Neuronal stem cell (in vitro differentiated cells): ENCODE measurements at regions not wholly inside any gene's neighbourhood (a gene's known extent, or its start where the extent isn't known, plus 50 kb on each side); places are given as distances from the start of the nearest gene placed in this dataset.

Experiments used
- DNase-seq: peaks from one replicate; pipeline ENCODE4 v3.0.0-alpha.2; 2013; ENCODE audit warnings: low spot score
- H2AFZ ChIP-seq: one replicate; pipeline ENCODE4 v1.6.1; 2013; ENCODE audit warnings: mild to moderate bottlenecking, low read length, inconsistent platforms
- H2AK5ac ChIP-seq: 2 replicates; pipeline ENCODE4 v1.6.1; 2013; ENCODE audit warnings: low read depth, mild to moderate bottlenecking, inconsistent platforms, low read length, moderate library complexity, mixed read lengths
- H2BK120ac ChIP-seq: 2 replicates; pipeline ENCODE4 v1.6.1; 2013; ENCODE audit warnings: low read depth, mild to moderate bottlenecking, inconsistent platforms, low read length, moderate library complexity, mixed read lengths
- H2BK12ac ChIP-seq: one replicate; pipeline ENCODE4 v1.6.1; 2013; ENCODE audit warnings: low read length, inconsistent platforms
- H2BK15ac ChIP-seq: 2 replicates; pipeline ENCODE4 v1.6.1; 2013; ENCODE audit warnings: mild to moderate bottlenecking, low read length, inconsistent platforms, mixed read lengths
- H2BK5ac ChIP-seq: one replicate; pipeline ENCODE4 v1.6.1; 2013; ENCODE audit warnings: inconsistent platforms, mild to moderate bottlenecking, low read length, moderate library complexity
- H3K14ac ChIP-seq: one replicate; pipeline ENCODE4 v1.6.1; 2013; ENCODE audit warnings: low read length, inconsistent platforms
- H3K18ac ChIP-seq: 2 replicates; pipeline ENCODE4 v1.6.1; 2013; ENCODE audit warnings: low read length, inconsistent platforms
- H3K23ac ChIP-seq: 2 replicates; pipeline ENCODE4 v1.6.1; 2013; ENCODE audit warnings: low read depth, mild to moderate bottlenecking, mixed read lengths, low read length, inconsistent platforms; ENCODE audit not compliant: poor library complexity
- H3K27ac ChIP-seq: replicated peaks from 3 replicates; pipeline ENCODE4 v1.5.1; 2013; ENCODE audit warnings: low read length, inconsistent platforms
- H3K27me3 ChIP-seq, 3 experiments: 2 replicates each; pipeline ENCODE4 v1.6.1; 2013; ENCODE audit warnings: low read length in 3 of 3, mild to moderate bottlenecking in 2 of 3, inconsistent platforms in 1 of 3, low read depth in 1 of 3, mixed read lengths in 1 of 3, moderate library complexity in 1 of 3; ENCODE audit not compliant: control insufficient read depth in 3 of 3, insufficient read depth in 3 of 3
- H3K36me3 ChIP-seq, 2 donors: replicated peaks in 1 of 2; 2 replicates each; pipeline ENCODE4 v1.6.1; 2013; ENCODE audit warnings: low read length in 2 of 2; ENCODE audit not compliant: control insufficient read depth in 2 of 2, insufficient read depth in 2 of 2
- H3K4ac ChIP-seq: 2 replicates; pipeline ENCODE4 v1.6.1; 2013; ENCODE audit warnings: inconsistent platforms, mild to moderate bottlenecking, low read length, moderate library complexity
- H3K4me1 ChIP-seq, 2 donors: 1 replicate in 1 of 2; 2 replicates in 1 of 2; pipeline ENCODE4 v1.6.1; 2013; ENCODE audit warnings: low read length in 2 of 2, low read depth in 1 of 2; ENCODE audit not compliant: control insufficient read depth in 2 of 2, insufficient read depth in 1 of 2
- H3K4me2 ChIP-seq: one replicate; pipeline ENCODE4 v1.6.1; 2013; ENCODE audit warnings: mild to moderate bottlenecking, low read length, inconsistent platforms; ENCODE audit not compliant: insufficient read depth, poor library complexity, severe bottlenecking
- H3K4me3 ChIP-seq, 2 donors: 2 replicates each; pipeline ENCODE4 v1.5.1; 2013; ENCODE audit warnings: low read length in 2 of 2, mild to moderate bottlenecking in 2 of 2, inconsistent platforms in 1 of 2, moderate library complexity in 1 of 2
- H3K79me1 ChIP-seq: one replicate; pipeline ENCODE4 v1.6.1; 2013; ENCODE audit warnings: low read depth, mild to moderate bottlenecking, inconsistent platforms, low read length, moderate library complexity
- H3K9ac ChIP-seq: one replicate; pipeline ENCODE4 v1.6.1; 2013; ENCODE audit warnings: mild to moderate bottlenecking, low read depth, low read length, inconsistent platforms; ENCODE audit not compliant: poor library complexity
- H3K9me3 ChIP-seq, 2 donors: replicated peaks in 1 of 2; 2 replicates each; pipeline versions ENCODE3 to v1.6.1; 2013; ENCODE audit warnings: low read length in 2 of 2, mild to moderate bottlenecking in 2 of 2, inconsistent platforms in 1 of 2, low read depth in 1 of 2, mixed read lengths in 1 of 2, moderate library complexity in 1 of 2; ENCODE audit not compliant: control insufficient read depth in 2 of 2, insufficient read depth in 1 of 2
- H4K8ac ChIP-seq: one replicate; pipeline ENCODE4 v1.6.1; 2013; ENCODE audit warnings: low read depth, mild to moderate bottlenecking, inconsistent platforms, low read length, moderate library complexity
- H4K91ac ChIP-seq: one replicate; pipeline ENCODE4 v1.6.1; 2013; ENCODE audit warnings: low read length, low read depth, mild to moderate bottlenecking, inconsistent platforms; ENCODE audit not compliant: poor library complexity
- WGBS, 2 donors: extraction: QIAGEN DNeasy Blood & Tissue Kit; methylation state at CpG; one replicate each; pipeline ENCODE4 v1.1.7; 2013; ENCODE audit warnings: missing lambda C conversion rate in 2 of 2, mixed read lengths in 1 of 2; ENCODE audit not compliant: insufficient read length in 2 of 2, insufficient replicate concordance in 1 of 2; ENCODE audit errors: extremely low coverage in 2 of 2; 5-methylcytosine and 5-hydroxymethylcytosine counted together

DNA sequence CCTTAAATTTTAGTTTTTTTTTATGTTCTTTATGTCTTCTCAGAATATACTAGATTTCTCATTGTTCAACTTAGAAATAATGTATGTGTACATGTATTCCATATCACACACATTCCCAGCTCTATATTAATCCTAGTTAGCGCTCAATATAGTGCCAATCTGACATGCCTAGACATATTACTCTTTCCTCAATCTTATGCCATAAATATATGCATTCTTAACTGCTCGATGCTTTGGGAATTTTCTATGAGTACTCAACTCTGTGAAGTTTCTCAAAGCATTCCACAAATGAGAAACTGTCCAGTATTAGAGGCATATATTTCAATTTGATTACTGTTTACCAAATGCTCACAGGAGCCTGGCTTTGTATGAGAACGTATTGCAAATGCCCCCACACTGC is 231.2 kb upstream of the VEGFC start:
- Histone ChIP-seq H2AK5ac (no peak overlapping the region), H3K27ac (no peak overlapping the region), H4K91ac (no peak overlapping the region), H3K79me1 (no peaks in the 10 kb centered on the region), H4K8ac (no peak overlapping the region), H3K9ac (no peak overlapping the region), H3K36me3 (no peaks in the 10 kb centered on the region), H3K4me3 (no peak overlapping the region), H3K23ac (no peak overlapping the region), H3K18ac (no peak overlapping the region), H3K9me3 (no peaks in the 10 kb centered on the region), H2BK5ac (no peak overlapping the region), H2BK12ac (no peak overlapping the region), H3K4ac (no peak overlapping the region), H3K4me1 (no peaks in the 10 kb centered on the region), H3K4me2 (no peak overlapping the region), H2BK15ac (no peak overlapping the region), H2BK120ac (no peak overlapping the region), H3K27me3 (no peaks in the 10 kb centered on the region), H3K14ac (no peak overlapping the region), H2AFZ (no peak overlapping the region)
- WGBS, 2 donors = no CpG with 5 or more reads among the region's 3 CpGs
- DNase-seq = no peak

DNA sequence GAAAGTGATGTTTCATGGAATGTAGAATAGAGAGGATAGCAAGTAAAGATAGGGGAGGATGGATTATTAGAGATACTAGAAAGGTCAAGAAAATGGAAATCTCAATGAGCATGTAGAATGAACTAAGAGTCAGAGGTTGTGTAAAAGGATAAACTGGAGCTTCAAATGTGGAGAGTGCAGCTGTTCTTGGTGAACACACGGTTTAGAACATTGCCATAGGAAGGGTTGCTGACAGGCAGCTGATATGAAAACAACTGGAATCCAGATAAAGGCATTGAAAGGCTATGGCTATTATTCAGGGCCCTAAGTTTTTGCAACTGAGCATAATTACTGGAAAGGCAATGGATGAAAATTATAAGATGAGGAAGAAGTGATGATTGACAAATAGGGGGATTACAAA is 239.6 kb upstream of the VEGFC start:
- Histone ChIP-seq H2AFZ (no peak overlapping the region), H3K9me3 (no peaks in the 10 kb centered on the region), H3K27ac (no peak overlapping the region), H3K9ac (no peak overlapping the region), H4K8ac (no peak overlapping the region), H4K91ac (no peak overlapping the region), H3K18ac (no peak overlapping the region), H2AK5ac (no peak overlapping the region), H2BK120ac (no peak overlapping the region), H3K27me3 (no peaks in the 10 kb centered on the region), H3K4me1 (no peaks in the 10 kb centered on the region), H3K4ac (no peak overlapping the region), H2BK5ac (no peak overlapping the region), H3K4me3 (no peak overlapping the region), H3K14ac (no peak overlapping the region), H2BK15ac (no peak overlapping the region), H3K79me1 (no peaks in the 10 kb centered on the region), H3K36me3 (no peaks in the 10 kb centered on the region), H3K23ac (no peak overlapping the region), H2BK12ac (no peak overlapping the region), H3K4me2 (no peak overlapping the region)
- WGBS, 2 donors = no CpG with 5 or more reads among the region's 1 CpG
- DNase-seq = no peak

DNA sequence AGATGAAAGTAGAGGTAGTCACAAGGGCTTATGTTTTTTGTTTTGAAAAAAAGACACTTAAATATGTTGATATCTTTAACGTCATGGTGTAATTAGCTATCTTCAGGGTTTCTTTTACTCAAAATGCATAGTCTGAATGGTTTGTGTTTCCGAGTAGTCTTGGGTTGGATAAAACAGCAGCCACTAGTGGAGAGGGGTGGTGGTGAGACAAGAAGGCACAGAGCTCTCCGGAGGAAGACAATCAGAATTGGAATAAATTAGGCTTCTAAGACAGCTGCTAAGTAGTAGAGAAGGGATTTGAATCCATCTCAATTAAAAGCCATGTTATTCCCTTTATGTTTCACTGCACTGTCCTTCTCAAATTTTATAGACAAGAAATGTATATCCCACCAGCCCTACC is 240.4 kb upstream of the VEGFC start:
- Histone ChIP-seq H2AK5ac (no peak overlapping the region), H2BK5ac (no peak overlapping the region), H3K18ac (no peak overlapping the region), H4K8ac (no peak overlapping the region), H3K14ac (no peak overlapping the region), H3K4ac (no peak overlapping the region), H2AFZ (no peak overlapping the region), H3K4me2 (no peak overlapping the region), H2BK12ac (no peak overlapping the region), H3K36me3 (no peaks in the 10 kb centered on the region), H3K27me3 (no peaks in the 10 kb centered on the region), H3K79me1 (no peaks in the 10 kb centered on the region), H3K4me1 (no peaks in the 10 kb centered on the region), H2BK120ac (no peak overlapping the region), H3K23ac (no peak overlapping the region), H2BK15ac (no peak overlapping the region), H3K9ac (no peak overlapping the region), H4K91ac (no peak overlapping the region), H3K27ac (no peak overlapping the region), H3K9me3 (no peaks in the 10 kb centered on the region), H3K4me3 (no peak overlapping the region)
- no peak for DNase-seq
- WGBS, 2 donors = no CpG with 5 or more reads among the region's 3 CpGs

DNA sequence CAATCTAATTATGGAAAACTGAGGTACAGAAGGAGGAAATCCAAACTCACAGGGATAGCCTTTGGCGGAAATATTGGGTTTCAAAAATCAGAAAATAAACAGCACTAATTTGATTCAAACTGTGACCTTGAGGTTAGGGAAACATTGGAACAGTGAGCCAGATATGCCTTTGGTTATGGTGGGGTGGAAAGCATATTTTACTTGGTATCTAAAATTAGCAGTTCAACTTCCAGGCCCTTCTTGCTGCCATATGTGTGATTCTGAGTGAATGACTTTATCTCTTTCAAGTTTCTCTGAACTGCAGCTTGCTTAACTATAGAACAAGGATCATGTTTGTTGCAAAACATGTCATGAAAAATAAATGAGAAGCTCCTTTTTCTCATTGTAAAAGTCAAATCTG is 240.9 kb upstream of the VEGFC start:
- no peak overlapping the region for H3K9ac ChIP-seq
- no peak overlapping the region for H2BK12ac ChIP-seq
- DNase-seq = no peak
- no peak overlapping the region for H3K14ac ChIP-seq
- no peak overlapping the region for H2AFZ ChIP-seq
- no CpG with 5 or more reads among the region's 1 CpG for WGBS, 2 donors
- no peak overlapping the region for H2BK5ac ChIP-seq
- no peak overlapping the region for H3K4ac ChIP-seq
- H3K27me3 ChIP-seq = no peaks in the 10 kb centered on the region
- no peak overlapping the region for H3K18ac ChIP-seq
- H4K91ac ChIP-seq = no peak overlapping the region
- H3K27ac ChIP-seq = no peak overlapping the region
- no peaks in the 10 kb centered on the region for H3K79me1 ChIP-seq
- H2AK5ac ChIP-seq = no peak overlapping the region
- H3K4me3 ChIP-seq = no peak overlapping the region
- no peaks in the 10 kb centered on the region for H3K36me3 ChIP-seq
- no peak overlapping the region for H2BK120ac ChIP-seq
- H2BK15ac ChIP-seq = no peak overlapping the region
- no peaks in the 10 kb centered on the region for H3K4me1 ChIP-seq
- no peak overlapping the region for H4K8ac ChIP-seq
- H3K9me3 ChIP-seq = no peaks in the 10 kb centered on the region
- no peak overlapping the region for H3K23ac ChIP-seq
- no peak overlapping the region for H3K4me2 ChIP-seq
